ENCODE measurements at regions not wholly inside any gene's neighbourhood (a gene's known extent, or its start where the extent isn't known, plus 50 kb on each side); places are given as distances from the start of the nearest gene placed in this dataset.

- no peak for DNase-seq
These were observed 752.9 kb upstream of the CT83 start for GRCh38 chrX:117215683-117216082.

GRCh38 chrX:117196481-117196880 is 733.7 kb upstream of the CT83 start:
- no peak for DNase-seq

GRCh38 chrX:117147249-117147648 is 684.5 kb upstream of the CT83 start:
- no peak for DNase-seq

GRCh38 chrX:117138070-117138469 is 675.3 kb upstream of the CT83 start:
- DNase-seq, result no peak

GRCh38 chrX:117134983-117135382 is 672.2 kb upstream of the CT83 start:
- DNase-seq, result no peak

- no peak for DNase-seq
These were observed 657.9 kb upstream of the CT83 start for GRCh38 chrX:117120700-117121099.

- no peak for DNase-seq
These were observed 633.8 kb upstream of the CT83 start for GRCh38 chrX:117096528-117096927.

GRCh38 chrX:117095393-117095792 is 632.6 kb upstream of the CT83 start:
- DNase-seq, result no peak

- no peak for DNase-seq
These were observed 631.4 kb upstream of the CT83 start for GRCh38 chrX:117094149-117094548.

GRCh38 chrX:117093319-117093718 is 630.5 kb upstream of the CT83 start:
- no peak for DNase-seq

GRCh38 chrX:117092641-117093040 is 629.9 kb upstream of the CT83 start:
- no peak for DNase-seq

GRCh38 chrX:117063224-117063623 is 600.4 kb upstream of the CT83 start:
- no peak for DNase-seq

- DNase-seq, result no peak
These were observed 597.1 kb upstream of the CT83 start for GRCh38 chrX:117059848-117060247.

- DNase-seq, result no peak
These were observed 590.5 kb upstream of the CT83 start for GRCh38 chrX:117053260-117053659.

GRCh38 chrX:117038918-117039440 is 576.2 kb upstream of the CT83 start:
- DNase-seq, result no peak

GRCh38 chrX:117010243-117010642 is 547.5 kb upstream of the CT83 start:
- no peak for DNase-seq

- DNase-seq, result no peak
These were observed 540.2 kb upstream of the CT83 start for GRCh38 chrX:117002981-117003380.

- DNase-seq, result no peak
These were observed 512.7 kb upstream of the CT83 start for GRCh38 chrX:116975517-116975916.

GRCh38 chrX:116972362-116972761 is 509.6 kb upstream of the CT83 start:
- no peak for DNase-seq

GRCh38 chrX:116961872-116962582 is 499.3 kb upstream of the CT83 start:
- DNase-seq, result peak; percentile 4

- no peak for DNase-seq
These were observed 467.5 kb upstream of the CT83 start for GRCh38 chrX:116930311-116930710.

- DNase-seq, result no peak
These were observed 434.8 kb upstream of the CT83 start for GRCh38 chrX:116897526-116897925.

- no peak for DNase-seq
These were observed 419.2 kb upstream of the CT83 start for GRCh38 chrX:116881961-116882360.

- DNase-seq, result no peak
These were observed 410.9 kb upstream of the CT83 start for GRCh38 chrX:116873671-116874070.

GRCh38 chrX:116872931-116873330 is 410.2 kb upstream of the CT83 start:
- no peak for DNase-seq
